T-helper 17 cell (primary cell): ENCODE measurements at regions not wholly inside any gene's neighbourhood (a gene's known extent, or its start where the extent isn't known, plus 50 kb on each side); places are given as distances from the start of the nearest gene placed in this dataset.
"Not testable (repeated sequence)": the region's sequence is repeated elsewhere in the genome, so short reads cannot be mapped to it uniquely, and the experiment has no call there.

Source experiments
- ATAC-seq: fragments of 150-1000 bp; cut with Tn5 transposase; 2 replicates; pipeline ENCODE4 v1.10.0; 2021; ENCODE audit warnings: mild to moderate bottlenecking, moderate library complexity
- DNase-seq, 3 donors: peaks; one replicate each; pipeline versions ENCODE4 v3.0.0 to v3.0.0-alpha.2; 2020 to 2021
- H3K9me3 ChIP-seq: one replicate; pipeline ENCODE4 v1.7.0; 2013; ENCODE audit warnings: low read length, mild to moderate bottlenecking; ENCODE audit not compliant: control insufficient read depth, poor library complexity, severe bottlenecking
- H3K27ac Mint-ChIP-seq: one replicate; pipeline ENCODE4 v1.8.0; 2022; ENCODE audit warnings: mild to moderate bottlenecking, moderate library complexity, mixed read lengths
- H3K27me3 Mint-ChIP-seq: one replicate; pipeline ENCODE4 v1.8.0; 2022; ENCODE audit warnings: mixed read lengths
- H3K36me3 Mint-ChIP-seq: one replicate; pipeline ENCODE4 v1.8.0; 2022; ENCODE audit warnings: low read depth, mixed read lengths
- H3K4me1 Mint-ChIP-seq: one replicate; pipeline ENCODE4 v1.8.0; 2022; ENCODE audit warnings: mild to moderate bottlenecking, mixed read lengths
- H3K4me3 Mint-ChIP-seq: one replicate; pipeline ENCODE4 v1.8.0; 2022; ENCODE audit warnings: mild to moderate bottlenecking, moderate library complexity, mixed read lengths

DNA sequence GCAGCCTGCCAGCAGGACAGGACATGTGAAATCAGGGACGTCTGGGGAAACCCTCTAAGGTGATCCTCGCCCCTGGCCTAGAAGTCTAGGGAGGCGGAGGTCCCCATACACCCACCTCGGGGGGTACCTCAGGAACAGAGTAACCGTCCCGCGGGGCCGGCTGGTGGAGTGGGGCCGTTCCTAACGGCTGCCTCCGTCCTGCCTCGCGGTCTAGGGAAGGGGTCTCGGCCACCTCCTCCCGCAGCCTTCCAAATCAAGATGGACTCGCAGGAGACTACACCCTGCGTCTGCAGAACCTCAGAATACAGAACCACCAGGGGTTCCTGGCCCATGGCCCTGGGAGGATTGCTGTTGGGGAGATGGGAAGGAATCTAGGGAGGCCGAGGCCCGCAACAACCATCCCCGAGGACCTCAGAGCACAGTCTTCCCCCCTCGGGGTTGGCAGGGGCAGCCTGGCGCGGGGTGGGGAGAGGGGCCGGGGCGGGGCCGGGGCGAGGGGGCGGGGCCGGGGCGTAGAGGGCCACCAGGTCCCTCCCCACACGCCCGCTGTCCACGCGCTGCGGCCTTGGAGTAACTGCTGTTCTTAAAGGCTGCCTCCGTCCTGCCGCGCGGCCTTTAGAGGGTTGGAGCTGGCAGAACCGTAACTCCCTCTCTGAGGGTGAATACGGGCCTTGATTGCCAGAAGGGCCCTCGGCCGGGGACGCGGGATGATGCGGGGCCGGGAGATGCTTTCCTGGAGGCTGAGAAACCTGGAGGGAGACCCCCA lies 89.0 kb upstream of the MLN start:
- Mint-ChIP-seq H3K27me3 (peaks cover 18% of the 10 kb centered on the region), H3K27ac (peak overlapping the region; percentile 45), H3K4me3 (no peak overlapping the region), H3K36me3 (no peaks in the 10 kb centered on the region), H3K4me1 (peaks cover 15% of the 10 kb centered on the region)
- H3K9me3 ChIP-seq = no peaks in the 10 kb centered on the region
- DNase-seq (no peak), ATAC-seq (no peak)

- Mint-ChIP-seq H3K4me3 (no peak overlapping the region), H3K27ac (no peak overlapping the region), H3K4me1 (peaks cover 6% of the 10 kb centered on the region), H3K27me3 (peaks cover 18% of the 10 kb centered on the region), H3K36me3 (no peaks in the 10 kb centered on the region)
- DNase-seq (no peak), ATAC-seq (no peak)
- H3K9me3 ChIP-seq = no peaks in the 10 kb centered on the region
These were observed 84.9 kb upstream of the MLN start for GRCh38 chr6:33888664-33889200.

GRCh38 chr6:33888183-33888582 lies 84.4 kb upstream of the MLN start:
- Mint-ChIP-seq H3K4me3 (no peak overlapping the region), H3K36me3 (no peaks in the 10 kb centered on the region), H3K4me1 (peaks cover 4% of the 10 kb centered on the region), H3K27ac (no peak overlapping the region), H3K27me3 (peaks cover 14% of the 10 kb centered on the region)
- no peaks in the 10 kb centered on the region for H3K9me3 ChIP-seq
- no peak for DNase-seq
- ATAC-seq = no peak

DNA sequence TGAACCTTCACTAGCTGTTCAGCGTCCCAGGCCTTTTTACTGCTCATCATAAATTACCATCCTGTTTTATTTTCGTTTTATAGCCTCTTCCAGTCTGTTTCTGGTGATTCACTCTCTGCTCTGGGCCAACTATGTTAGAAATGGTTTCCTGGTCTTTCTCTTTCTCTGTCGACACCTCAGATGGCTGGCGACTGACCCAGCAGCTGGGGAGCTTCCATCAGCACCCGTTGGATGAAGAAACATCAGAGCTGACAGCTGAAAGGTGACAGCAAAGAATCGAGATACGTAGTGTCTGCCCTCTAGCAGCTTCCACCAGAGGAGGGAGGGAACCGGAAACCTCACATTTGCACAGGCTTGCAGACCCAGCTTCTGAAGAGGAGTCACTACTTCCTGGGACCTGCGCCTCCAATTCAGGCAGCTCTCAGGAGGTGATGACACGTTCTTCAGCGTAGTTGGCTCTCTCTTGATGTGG lies 82.9 kb upstream of the MLN start:
- H3K27ac Mint-ChIP-seq = no peak overlapping the region
- peak; percentile 27 for ATAC-seq
- no peak overlapping the region for H3K4me3 Mint-ChIP-seq
- H3K4me1 Mint-ChIP-seq = peaks cover 4% of the 10 kb centered on the region
- H3K27me3 Mint-ChIP-seq = peaks cover 13% of the 10 kb centered on the region
- no peaks in the 10 kb centered on the region for H3K9me3 ChIP-seq
- no peaks in the 10 kb centered on the region for H3K36me3 Mint-ChIP-seq
- DNase-seq = no peak

DNA sequence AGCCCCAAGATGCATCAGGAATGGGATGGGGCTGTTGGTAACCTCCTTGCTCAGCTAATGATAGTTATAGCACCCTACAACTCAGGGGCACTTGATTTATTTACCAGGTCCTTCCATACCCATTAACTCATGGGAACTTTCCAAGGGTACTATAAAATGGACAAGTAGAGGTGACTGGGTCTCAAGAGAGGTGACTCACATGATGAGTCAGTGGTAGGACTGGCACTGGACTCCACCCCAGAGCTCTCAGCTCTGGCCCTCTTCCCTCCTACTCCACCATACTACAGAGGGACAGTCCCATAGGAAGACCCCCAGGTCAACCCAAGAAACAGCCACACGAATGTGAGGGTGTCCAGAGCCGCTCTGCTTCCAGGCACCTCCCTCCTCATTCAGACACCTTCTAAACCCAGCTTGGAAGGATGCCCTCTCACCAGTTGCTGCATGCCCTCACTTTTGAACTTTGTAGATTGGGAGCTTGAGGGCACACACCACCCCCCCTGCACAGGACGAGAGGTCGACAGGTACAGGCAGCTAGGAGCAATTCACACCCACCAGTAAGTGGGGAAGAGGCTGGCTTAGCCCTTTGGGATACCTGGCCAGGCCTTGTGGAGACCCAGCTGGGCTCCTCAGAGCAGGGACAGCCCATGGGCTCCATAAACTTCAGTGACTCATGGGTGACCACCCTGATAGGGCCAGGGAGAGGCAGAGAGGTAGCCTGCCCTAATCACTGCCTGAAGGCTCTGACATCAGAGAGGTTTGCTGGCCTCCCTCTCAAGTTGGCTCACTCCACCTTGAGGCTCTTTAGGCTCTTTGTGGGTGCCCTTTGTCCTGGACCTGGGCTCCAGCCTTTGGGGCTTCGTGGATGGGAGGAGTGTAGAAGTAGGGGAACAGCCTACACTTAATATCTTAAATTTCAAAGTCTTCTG lies 81.6 kb upstream of the MLN start:
- H3K4me1 Mint-ChIP-seq = peaks cover 6% of the 10 kb centered on the region
- H3K36me3 Mint-ChIP-seq = no peaks in the 10 kb centered on the region
- DNase-seq = no peak
- peak overlapping the region; percentile 24 for H3K27ac Mint-ChIP-seq
- H3K9me3 ChIP-seq = no peaks in the 10 kb centered on the region
- ATAC-seq = no peak
- H3K4me3 Mint-ChIP-seq = no peak overlapping the region
- peaks cover 17% of the 10 kb centered on the region for H3K27me3 Mint-ChIP-seq

- not testable (repeated sequence) for H3K9me3 ChIP-seq, DNase-seq, H3K4me3 Mint-ChIP-seq, H3K4me1 Mint-ChIP-seq, ATAC-seq, H3K36me3 Mint-ChIP-seq, H3K27ac Mint-ChIP-seq
- H3K27me3 Mint-ChIP-seq = peaks cover 17% of the 10 kb centered on the region
These were observed 79.8 kb upstream of the MLN start for GRCh38 chr6:33883621-33884020.

- H3K4me1 Mint-ChIP-seq = peaks cover 7% of the 10 kb centered on the region
- no peak for DNase-seq
- no peaks in the 10 kb centered on the region for H3K36me3 Mint-ChIP-seq
- H3K27me3 Mint-ChIP-seq = peaks cover 17% of the 10 kb centered on the region
- H3K4me3 Mint-ChIP-seq = no peak overlapping the region
- no peaks in the 10 kb centered on the region for H3K9me3 ChIP-seq
- ATAC-seq = no peak
- no peak overlapping the region for H3K27ac Mint-ChIP-seq
These were observed 78.4 kb upstream of the MLN start for GRCh38 chr6:33882154-33882553.

DNA sequence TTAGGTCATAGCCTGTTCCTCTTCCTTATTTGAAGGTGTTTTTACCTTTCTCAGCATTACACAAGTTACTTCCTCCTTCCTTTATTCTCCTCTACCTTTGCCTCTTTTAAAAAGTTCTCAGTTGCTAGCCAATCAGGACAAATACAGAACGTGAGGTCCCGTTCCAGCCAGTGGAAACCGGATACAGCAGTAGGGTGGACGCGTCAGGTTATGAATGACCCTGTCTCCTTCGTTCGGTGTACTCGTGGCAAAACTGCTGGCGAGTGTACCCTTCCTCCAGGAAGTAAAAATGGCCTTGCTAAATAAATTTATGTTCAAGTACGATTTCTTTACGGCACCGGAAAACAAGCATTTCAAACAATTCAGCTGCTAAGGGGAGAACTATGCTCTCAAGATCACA lies 77.0 kb upstream of the MLN start:
- Mint-ChIP-seq H3K4me3 (no peak overlapping the region), H3K27ac (no peak overlapping the region), H3K27me3 (peaks cover 24% of the 10 kb centered on the region), H3K4me1 (peaks cover 9% of the 10 kb centered on the region), H3K36me3 (no peaks in the 10 kb centered on the region)
- ATAC-seq (no peak), DNase-seq (no peak)
- no peaks in the 10 kb centered on the region for H3K9me3 ChIP-seq

DNA sequence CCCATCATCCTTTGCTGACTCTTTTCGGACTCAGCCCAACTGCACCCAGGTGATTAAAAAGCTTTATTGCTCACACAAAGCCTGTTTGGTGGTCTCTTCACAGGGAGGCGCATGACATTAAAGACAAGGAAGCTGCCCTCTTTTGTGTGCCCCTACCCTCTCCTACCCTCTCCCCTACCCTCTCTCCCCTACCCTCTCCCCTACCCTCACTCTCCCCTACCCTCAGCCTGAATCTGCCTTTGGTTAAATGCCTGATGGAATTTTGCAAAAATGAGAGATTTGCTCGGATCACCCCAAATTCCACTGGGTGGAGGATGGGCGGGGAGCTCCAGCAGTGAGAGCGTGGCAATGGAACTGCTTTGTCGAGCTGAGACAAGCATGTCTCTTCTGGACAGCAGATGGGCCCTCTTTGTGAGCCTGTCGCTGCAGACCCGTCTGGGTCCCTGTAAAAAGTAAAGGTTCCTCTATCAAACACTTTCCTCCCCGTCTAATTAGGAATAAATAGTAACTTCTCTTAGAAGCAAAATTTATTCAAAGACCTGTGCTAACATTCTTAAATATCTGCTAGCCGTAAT lies 76.4 kb upstream of the MLN start:
- no peak overlapping the region for H3K4me3 Mint-ChIP-seq
- no peaks in the 10 kb centered on the region for H3K9me3 ChIP-seq
- H3K27me3 Mint-ChIP-seq = peaks cover 26% of the 10 kb centered on the region
- ATAC-seq (no peak), DNase-seq (no peak)
- H3K36me3 Mint-ChIP-seq = no peaks in the 10 kb centered on the region
- peaks cover 9% of the 10 kb centered on the region for H3K4me1 Mint-ChIP-seq
- no peak overlapping the region for H3K27ac Mint-ChIP-seq

DNA sequence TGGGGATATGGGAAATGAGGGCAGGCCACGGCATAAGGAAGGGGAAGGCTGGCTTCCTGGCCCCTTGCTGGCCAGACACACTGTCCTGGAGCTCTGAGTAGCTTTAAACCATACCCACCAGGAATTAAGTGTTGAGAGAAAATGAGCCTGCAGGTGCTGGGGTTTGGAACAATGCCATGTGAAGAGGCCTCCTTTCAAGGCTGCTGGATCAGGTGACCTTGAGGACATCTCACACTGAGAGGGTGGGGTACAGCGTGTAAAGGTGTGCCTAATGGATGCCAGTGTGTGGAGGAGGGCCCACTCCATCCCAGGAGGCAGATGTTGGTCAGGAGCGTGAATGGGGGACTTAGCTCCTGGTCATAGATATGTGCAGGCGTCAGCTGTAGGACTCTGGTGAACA lies 74.8 kb upstream of the MLN start:
- no peak for DNase-seq
- peaks cover 13% of the 10 kb centered on the region for H3K4me1 Mint-ChIP-seq
- H3K36me3 Mint-ChIP-seq = no peaks in the 10 kb centered on the region
- H3K4me3 Mint-ChIP-seq = no peak overlapping the region
- peaks cover 40% of the 10 kb centered on the region for H3K27me3 Mint-ChIP-seq
- H3K9me3 ChIP-seq = no peaks in the 10 kb centered on the region
- H3K27ac Mint-ChIP-seq = no peak overlapping the region
- no peak for ATAC-seq

DNA sequence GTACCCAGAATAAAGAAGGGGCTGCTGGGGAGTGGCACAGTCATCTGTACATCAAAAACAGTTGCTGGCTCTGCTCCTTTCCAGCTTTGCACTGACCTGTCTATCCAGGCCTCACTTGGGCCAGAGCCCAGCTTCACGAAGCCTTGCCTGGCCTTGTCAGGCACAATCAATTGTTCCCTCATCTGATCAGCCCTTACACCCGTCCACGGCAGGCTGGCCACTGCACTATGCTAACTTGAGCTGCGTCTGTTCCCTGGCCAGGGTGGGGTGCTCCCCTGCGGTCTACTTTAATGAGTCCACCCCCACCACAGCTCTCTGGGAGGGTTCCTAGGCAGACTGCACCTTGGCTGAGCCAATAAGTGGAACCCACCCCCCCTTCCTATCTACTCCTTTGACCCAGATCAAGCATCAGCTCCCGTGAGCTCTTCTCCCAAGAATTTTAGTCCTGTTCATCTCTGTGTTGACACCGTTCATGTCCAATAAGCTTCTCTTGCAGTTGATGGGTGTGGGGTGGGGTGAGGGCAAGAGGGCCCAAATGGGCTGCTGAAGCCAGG lies 74.3 kb upstream of the MLN start:
- no peak overlapping the region for H3K4me3 Mint-ChIP-seq
- DNase-seq (no peak), ATAC-seq (no peak)
- H3K27me3 Mint-ChIP-seq = peaks cover 40% of the 10 kb centered on the region
- no peak overlapping the region for H3K27ac Mint-ChIP-seq
- peaks cover 13% of the 10 kb centered on the region for H3K4me1 Mint-ChIP-seq
- no peaks in the 10 kb centered on the region for H3K36me3 Mint-ChIP-seq
- no peaks in the 10 kb centered on the region for H3K9me3 ChIP-seq

GRCh38 chr6:33875696-33876095 lies 71.9 kb upstream of the MLN start:
- no peak for ATAC-seq
- no peaks in the 10 kb centered on the region for H3K36me3 Mint-ChIP-seq
- no peak overlapping the region for H3K27ac Mint-ChIP-seq
- no peaks in the 10 kb centered on the region for H3K9me3 ChIP-seq
- peaks cover 48% of the 10 kb centered on the region for H3K27me3 Mint-ChIP-seq
- peaks cover 11% of the 10 kb centered on the region for H3K4me1 Mint-ChIP-seq
- DNase-seq = no peak
- H3K4me3 Mint-ChIP-seq = no peak overlapping the region

DNA sequence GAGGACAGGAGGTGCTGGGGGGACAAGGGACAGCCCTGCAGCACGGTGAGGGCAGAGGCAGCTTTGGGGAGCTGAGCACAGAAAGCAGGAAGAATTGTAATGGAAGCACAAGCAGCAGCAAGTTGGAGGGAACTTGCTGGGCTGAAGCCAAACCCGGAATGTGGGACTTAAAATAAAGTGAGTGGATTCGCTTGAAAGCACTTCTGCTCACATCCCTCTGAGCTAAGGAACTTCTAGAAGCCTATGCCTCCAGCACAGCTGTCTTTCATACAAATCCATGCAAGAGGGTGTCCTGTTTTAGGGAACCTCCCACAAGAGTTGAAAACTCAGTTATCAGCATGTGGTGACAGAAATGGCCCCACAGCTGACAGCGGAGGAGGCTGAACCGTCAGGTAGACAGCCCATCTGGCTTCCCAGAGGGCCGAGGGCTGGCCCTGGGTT lies 71.4 kb upstream of the MLN start:
- peak overlapping the region; percentile 43 for H3K4me3 Mint-ChIP-seq
- peaks cover 42% of the 10 kb centered on the region for H3K27me3 Mint-ChIP-seq
- ATAC-seq (no peak), DNase-seq (no peak)
- H3K4me1 Mint-ChIP-seq = peaks cover 8% of the 10 kb centered on the region
- H3K9me3 ChIP-seq = no peaks in the 10 kb centered on the region
- no peak overlapping the region for H3K27ac Mint-ChIP-seq
- no peaks in the 10 kb centered on the region for H3K36me3 Mint-ChIP-seq
